NCI-H2196 (cell line): ENCODE measurements at regions not wholly inside any gene's neighbourhood (a gene's known extent, or its start where the extent isn't known, plus 50 kb on each side); places are given as distances from the start of the nearest gene placed in this dataset.

Experiments used
- DNase-seq: peaks from one replicate; lab custom pipeline; 2025; ENCODE audit not compliant: unreplicated experiment; lab: John Stamatoyannopoulos, UW

DNA sequence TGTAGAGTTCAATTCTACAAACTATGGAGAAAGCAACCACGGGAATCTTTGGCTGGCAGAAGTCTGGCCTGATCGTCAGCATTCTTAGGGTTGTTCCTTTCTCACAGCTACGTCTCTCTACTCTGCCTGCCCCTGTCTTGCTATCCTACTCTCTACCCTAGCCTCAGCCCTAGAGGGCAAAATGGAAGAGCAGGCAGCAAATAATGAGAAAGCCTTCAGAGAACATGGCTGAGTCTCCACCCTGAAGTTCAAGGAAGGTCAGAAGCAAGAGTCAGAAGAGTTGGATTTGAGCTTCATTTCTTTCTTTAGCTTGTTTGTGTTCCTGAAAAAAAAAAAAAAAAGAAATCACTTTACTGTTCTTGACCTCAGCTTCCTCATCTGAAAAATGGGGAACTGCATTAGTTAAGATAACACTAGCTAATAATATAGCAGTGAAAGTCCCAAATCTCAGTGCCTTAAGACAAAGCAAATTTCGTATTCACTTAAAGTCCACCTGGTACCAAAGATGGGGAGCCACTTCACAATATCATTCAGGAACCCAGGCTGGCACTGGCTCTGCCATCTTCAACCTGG lies 50.2 kb upstream of the CCND2 start:
- no peak for DNase-seq

DNA sequence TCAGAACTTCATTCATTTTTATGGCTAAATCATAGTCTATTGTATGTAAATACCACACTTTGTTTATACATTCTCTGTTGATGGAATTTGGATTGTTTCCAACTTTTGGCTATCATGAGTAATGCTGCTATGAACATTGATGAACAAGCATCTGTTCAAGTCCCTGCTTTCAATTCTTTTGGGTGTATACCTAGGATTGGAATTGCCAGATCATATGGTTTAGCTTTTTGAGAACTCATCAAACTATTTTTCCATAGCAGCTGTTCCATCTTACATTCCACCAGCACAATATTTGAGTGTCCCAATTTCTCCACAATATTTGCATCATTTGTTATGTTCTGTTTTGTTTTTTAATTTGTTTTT lies 52.3 kb upstream of the CCND2 start:
- no peak for DNase-seq

DNA sequence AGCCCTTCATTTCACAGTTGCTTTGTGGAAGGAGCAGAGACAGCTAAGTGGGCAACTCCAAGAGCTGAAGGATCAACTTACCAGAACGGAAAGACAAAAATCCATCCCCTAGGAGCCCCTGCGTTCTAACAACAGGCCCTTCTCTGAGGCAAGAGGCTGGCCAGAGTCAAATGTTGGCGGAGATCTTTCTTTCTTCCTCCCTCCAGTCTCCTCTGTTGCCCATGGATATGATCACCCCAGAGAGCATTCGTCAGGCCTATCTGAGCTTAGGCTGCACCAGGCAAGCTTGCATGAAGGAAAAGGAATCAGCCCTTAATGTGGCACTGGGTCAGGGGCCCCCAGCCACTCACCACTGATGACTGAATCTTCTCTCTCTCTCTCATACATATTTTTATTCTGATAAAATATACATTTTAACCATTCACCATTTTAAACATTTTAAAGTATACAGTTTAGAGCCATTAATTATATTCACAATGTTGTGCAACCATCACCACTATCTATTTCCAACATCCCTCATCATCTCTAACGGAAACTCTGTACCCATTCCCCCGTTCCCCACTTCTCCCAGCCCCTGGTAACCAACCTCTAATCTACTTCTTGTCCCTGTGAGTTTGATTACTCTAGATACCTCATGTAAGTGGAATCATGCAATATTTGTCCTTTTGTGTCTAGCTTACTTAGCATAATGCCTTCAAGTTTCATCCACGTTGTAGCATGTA lies 52.9 kb upstream of the CCND2 start:
- DNase-seq: no peak

DNA sequence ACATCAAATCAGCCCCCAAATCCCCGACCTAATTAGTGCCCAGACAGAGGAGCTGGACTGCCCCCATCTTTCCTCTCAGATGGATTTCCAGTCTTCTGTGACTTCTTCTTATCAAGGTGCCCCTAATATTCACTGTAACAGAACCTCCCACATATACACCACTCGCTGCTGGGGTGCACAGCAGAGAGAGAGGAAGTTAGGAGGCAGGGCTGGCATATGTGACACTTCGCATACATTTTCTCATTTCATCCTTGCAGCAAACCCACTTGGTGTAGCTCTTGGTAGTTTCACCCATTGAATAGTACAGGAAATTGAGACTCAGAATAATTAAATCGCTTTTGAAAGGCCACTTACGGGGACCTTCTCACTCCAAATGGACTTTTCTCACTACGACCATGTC lies 56.5 kb upstream of the CCND2 start:
- DNase-seq: no peak

DNA sequence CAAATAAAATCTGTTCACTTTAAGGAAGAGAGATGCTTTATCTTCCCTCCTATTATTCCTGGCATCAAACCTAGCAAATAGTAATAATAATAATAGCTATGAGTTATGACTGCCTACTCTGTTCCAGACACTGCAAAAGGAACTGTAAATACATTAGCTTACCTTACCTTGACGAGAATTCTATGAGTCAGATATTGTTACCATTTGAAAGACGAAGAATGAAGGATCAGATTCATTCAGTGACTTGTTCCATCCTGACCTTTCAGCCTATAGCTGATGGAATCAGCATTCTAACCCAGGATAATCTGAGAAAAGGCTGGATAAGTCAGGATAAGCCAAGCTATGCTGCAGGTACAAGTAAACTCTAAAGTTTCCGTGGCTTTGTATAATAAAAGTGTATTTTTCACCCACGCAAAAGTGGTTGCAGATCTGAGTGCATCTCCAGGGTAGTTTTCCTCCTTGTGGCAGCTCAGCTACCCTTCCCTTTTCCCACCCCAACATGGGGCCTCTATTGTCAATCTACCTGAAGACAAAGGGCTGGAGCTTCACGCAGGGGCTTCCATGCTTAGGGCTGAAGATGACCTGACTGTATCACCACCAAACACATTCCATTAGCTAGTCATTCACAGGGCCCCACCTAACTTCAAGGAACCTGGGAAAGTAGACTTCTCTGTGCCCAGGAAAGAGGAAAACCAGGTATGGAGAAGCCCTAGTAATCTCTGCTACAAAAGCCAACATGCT lies 57.2 kb upstream of the CCND2 start:
- DNase-seq: no peak

DNA sequence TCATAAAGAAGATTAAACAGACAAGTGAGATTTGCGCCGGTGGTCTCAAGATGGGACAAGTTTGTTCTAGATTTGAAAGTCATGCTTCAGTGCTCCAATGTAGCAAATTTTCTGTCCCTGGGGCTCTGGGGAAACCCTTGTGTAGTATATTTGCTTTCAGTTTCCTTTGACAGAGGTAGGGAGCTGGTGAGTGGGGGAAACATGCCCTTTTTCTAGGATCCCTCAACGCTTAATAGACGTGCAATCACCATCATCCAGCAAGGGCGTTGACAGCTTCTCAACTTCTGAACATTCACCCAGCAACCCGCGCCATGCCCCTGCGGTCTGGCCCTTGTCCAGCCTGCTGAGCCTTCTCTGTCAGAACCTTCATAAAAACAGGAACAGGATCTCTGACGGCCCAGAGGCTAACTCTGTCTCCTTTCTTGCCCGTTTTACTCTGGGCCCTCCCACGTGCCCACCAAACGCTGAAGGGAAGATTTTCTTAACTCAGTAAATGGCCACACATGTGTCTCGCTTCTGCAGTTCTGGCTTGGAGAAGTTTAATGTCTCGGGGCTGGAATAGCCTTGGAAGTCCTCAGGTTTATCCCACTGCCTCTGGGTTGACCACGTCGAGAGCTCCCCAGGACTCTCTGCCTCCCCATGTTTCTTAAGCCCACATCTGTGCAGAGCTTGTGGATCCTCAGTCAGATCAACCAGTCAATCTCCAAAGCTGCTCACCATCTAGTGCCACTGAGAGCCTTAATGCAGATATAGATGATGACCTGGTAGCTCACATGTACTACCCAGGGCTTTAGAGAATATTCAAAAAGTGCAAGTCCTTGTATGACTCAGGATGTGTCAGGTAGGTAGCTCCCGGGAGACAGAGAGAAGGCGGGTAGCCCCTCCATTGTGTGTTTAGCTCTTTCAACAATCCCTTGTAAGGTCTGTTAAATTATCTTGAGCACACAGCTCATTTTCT lies 58.1 kb upstream of the CCND2 start:
- DNase-seq: no peak

DNA sequence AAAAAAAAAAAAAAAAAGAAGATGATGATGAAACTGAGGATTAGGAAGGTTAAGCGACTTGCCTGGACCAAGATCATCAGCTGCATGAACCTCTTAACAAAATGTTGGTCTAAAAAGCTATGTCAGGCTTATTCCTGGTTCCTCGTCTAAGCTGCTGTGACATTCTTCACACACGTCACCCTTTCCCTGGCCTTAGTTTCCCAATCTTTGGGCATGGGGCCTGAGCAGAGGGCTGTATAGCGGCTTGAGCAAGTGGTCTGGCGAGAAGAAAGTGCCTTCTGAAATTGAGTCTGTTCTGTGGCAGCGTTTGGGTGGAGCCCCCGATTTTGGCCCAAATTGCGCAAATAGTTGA lies 58.7 kb upstream of the CCND2 start:
- DNase-seq: no peak

DNA sequence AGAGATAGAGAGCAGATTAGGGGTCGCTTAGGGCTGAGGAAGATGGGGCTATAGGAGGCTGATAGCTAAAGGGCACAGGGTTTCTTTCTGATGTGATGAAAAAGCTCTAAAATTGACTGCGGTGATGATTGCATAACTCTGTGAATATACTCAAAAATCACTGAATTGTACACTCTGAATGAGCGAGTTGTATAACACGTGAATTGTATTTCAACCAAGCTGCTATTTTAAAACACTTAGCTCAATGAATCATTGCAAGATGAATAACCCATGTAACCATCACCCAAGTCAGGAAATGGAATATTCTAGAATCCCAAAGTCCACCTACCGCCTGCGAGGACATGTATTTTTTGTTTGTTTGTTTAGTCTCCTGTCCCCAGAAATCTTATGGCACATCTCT lies 60.1 kb upstream of the CCND2 start:
- no peak for DNase-seq

DNA sequence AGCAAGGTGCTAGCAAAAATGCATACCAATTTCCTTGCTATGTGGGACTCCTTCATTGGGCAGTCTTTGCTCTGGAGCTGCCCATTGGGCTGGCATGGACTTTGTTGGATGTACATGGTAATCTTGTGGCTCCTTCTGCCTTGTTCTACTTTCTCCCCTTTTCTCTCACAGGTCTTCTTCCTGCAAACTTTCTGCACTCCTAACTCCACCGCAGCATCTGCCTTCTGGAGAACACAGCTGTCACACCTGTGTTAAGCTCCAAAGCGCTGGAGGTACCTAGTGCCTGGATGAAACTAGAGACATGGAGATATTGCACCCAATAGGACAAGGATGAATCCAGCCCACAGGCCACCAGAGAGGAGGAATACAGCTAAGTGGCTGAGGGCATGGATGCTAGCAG lies 60.7 kb upstream of the CCND2 start:
- DNase-seq: no peak

DNA sequence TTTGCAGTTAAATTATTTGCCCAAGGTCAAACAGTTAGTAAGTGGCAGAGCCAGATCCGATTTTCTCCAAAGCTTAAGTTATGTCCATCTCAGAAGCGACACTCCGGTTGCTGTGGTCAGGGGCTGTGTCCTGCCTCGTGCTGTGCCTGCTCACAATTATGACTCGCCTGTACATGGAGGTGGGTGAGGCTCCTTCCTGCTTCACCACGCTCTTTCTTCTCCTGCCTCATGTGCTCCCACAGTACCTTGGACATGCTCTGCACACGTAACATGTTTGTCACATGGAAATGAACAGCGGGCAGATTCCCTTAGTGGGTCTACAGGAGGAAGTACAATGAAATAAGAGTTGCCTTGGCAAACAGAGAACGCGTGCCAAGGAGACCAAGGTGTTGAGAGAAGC lies 62.2 kb upstream of the CCND2 start:
- no peak for DNase-seq

DNA sequence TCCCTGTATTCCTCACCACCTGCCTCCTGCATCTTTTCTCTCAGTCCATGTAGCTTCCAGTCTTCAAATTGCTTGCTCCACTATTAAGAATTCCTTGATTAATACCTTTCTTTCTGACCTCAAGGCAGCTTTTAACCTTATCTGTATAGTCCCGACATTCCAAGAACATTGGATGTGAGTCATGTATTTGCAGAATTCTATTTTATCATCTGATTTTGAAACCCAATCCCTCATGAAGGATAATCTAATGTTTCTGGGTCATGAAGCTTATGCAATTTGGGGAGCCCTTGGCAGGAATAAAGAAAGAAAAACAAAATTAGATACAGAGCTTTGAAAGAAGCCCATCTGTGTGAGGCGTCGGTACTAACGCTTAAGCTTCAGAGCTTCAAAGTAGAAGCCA lies 63.4 kb upstream of the CCND2 start:
- no peak for DNase-seq

DNA sequence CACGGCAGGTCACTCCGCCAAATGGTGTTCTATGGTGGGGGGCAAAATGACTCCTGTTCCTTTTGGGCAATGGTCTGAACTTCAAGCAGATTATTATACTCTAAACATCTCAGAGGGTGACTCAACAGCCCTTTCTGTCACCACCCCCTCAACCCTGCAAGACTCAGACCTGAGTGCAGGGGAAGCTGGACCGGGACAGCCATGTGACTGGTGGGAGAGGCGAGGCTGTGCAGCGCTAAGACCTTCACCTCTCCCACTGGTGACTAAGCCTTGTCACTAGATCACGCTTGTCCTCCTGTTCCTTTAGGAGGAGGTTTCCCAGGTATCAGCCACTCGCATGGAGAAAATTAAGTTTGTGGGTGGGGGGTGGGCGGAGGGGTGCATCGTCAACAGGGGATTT lies 67.1 kb upstream of the CCND2 start:
- DNase-seq: no peak

DNA sequence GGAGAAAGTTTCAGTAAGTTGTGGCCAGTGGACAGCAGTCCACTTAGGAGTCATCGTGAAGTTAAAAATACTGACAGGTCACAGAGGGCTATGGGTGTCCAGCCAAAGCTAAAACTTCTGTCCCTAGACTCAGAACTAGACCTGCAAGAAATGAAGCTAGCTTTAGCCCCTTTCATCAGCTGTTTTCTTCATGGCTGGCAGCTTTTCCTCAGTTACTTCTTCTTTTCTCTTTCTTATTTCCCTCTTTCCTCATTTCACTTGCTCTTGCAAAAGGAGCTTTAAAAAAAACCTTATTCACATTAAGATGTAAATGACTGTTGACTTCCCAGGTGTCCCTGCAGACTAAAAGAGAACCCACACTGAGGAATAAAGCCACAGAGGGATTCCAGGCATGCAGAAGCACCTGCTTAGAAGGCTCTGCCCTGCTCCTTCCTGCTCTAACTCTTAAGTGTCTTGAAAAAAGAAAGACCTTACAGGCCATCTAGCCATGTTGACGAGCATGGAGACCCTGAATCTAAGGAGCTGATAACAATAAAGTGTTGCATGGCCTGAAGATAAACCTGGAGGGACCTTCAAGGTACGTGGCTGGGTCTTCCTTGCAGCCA lies 69.7 kb upstream of the CCND2 start:
- DNase-seq: no peak

DNA sequence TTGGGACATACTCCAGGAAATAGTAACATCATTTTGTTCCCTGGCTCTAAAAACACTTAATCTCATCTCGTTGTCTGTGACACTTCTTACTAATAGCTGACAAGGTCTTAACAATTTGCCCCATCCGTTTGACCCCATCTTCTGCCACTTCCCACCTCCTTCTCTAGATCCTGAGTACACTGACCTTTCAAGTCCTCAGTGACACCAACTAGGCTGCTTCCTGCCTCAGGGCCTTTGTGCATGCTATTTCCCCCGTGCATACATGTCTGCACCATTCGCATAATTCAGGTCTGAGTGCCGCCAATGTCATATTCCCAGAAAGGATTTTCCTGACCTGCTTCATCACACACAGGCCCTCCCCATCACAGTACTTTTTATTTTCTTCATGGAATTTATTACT lies 70.6 kb upstream of the CCND2 start:
- DNase-seq: no peak

DNA sequence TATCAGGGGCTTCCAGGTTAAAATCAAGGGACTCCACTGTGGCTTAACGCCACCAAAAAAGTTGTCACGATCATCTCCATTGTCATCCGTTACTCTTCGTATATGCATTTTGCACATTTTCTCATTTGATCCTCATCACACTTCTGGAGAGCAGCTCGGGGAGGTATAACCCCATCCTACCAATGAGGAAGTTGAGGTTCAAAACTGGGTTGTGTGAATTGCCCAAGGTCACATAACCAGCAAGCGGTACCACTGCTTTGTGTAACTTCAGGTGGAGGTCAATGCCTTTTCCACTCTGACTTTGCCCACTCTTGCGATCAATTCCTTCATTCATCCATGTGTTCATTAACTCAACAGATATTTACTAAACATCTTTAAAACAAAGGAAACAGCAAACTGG lies 71.1 kb upstream of the CCND2 start:
- no peak for DNase-seq

DNA sequence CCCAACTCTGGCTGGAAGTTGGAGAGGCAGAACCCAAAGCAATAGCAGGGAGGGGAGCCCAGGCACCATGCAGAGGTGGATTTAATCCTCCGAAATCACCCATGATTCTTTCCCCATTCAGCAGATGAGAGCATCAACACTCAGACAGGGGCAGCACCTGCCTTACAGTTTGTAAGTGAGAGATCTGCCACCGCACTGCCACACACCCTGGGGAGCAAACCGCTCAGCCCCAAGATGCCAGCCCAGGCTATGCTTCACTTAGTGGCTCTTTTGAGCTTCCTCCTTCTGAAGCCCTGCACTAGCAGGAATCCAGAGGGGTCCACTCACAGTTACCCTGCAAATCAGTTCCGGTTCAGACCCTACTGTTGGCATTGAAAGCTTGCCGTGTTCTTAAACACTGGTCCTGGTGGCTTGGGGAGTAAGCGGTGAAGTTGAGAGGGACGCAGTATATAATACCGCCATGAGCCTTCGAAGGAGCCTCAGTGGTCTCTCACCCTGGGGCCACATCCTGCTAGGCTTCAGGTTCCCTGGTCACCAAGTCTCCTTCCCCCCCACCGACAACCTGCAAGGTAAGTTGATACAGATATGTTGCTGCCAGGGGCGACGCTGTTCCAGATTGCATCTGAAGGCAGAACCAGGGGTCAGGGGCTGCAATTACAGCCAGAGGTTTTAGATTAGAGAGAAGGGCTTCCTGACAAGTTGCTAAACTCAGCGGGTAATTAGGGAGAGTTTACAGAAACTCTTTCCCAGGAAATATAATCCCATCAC lies 72.0 kb upstream of the CCND2 start:
- DNase-seq: no peak

DNA sequence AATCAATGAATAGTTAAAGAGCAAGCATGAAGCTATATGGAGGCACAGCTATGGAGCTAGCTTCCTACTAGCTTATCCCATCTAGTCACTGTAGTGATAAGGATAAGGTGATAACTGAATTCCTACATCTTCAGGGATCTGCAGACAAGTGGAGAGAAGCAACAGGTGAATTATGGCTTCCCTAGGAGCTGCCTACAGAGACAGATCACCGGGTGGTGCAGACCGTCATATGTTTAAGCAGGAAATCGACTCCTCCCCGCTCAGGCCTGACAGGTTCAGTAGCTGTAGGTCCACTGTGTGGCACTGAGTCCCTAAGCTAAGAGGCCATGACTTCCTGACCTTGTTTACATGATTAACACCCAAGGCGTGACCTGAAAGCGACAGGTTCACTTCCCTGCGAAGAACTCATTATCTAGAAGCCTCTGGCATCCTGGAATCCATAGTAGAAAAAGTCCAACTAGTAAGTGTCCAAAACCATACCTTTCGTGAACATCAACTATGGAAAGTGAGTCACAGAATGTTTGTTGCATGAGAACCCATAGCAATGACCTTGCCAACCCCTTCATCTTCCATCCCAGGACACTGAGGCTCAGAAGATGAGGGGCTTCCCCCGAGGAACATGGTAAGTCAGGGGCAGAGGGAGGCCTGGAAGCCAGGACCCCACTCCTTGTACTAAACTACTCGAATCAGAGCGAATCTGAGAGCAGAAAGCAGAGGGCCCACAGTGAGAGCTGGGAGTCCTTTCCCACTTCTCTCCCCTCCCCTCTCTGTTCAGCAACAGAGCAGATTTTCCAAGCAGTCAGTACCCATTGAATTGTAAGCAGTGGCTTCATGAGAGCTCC lies 75.4 kb upstream of the CCND2 start:
- no peak for DNase-seq

DNA sequence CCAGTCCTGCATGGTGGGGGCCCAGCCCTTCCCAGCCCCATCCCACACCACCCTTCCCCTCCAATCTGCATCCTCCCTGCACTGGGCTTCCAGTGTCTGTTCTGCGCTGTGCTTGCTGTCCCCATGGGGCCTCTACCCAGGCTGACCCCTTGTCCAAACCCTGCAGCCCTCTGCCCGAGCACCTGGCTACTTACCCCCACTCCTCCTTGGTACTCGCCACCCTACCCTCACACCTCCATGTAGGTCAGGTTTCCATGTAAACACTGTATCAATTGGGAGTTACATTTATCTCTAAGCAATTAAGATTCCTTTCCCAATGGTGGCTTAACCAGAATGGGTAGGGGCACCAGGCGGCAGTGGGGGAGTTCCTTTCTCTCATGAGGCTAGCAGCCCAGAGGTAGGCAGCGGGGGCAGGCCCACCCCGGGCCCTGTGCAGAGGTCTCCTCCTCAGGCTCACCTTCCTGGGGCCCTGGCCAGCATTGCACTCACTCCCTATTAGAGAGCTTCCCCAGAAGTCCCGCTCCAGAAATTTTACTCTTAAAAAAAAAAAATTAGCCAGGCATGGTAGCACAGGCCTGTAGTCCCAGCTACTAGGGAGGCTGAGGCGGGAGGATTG lies 76.6 kb upstream of the CCND2 start:
- DNase-seq: no peak

DNA sequence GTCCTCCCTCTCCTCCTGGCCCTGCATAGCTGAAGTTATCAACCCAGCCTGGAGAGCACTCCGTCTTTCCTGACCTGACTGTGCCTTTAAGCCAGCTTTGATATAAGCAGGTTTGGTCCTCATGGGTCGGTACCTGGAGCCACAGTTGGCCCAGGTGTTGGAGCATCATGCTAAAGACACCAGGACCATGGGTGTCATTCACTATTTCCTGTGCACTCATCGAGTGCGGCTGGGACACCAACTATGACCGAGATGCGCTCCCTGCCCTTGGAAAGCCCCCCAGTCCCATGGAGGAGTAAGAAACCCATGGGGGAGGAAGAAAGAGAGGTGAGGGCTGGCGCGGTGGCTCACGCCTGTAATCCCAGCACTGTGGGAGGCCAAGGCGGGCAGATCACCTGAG lies 78.9 kb upstream of the CCND2 start:
- DNase-seq: no peak
